ENCODE measurements at regions not wholly inside any gene's neighbourhood (a gene's known extent, or its start where the extent isn't known, plus 50 kb on each side); places are given as distances from the start of the nearest gene placed in this dataset.

- DNase-seq = no peak
These were observed 86.0 kb upstream of the C1QTNF7 start for GRCh38 chr4:15341733-15342300.

DNA sequence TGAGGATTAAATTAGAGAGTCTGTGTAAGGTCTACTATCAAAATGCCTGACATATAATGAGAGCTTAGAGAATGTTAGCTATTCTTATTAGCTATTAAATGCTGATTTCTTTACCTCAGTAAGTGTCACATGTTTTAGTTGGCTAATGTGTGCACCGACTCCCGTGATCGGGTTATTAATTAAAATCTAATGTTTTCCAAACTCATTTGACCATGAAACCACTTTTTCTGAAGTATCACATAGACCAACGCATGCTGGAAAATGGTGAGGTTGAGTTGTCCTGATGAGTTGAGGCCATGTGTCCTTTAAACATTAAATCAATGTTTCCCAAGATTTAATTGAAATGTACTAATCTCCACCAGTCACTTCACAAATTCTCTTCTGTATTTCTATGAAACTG, 84.8 kb upstream of the C1QTNF7 start:
- no peak for DNase-seq

- DNase-seq = no peak
These were observed 84.3 kb upstream of the C1QTNF7 start for GRCh38 chr4:15343581-15343980.

DNA sequence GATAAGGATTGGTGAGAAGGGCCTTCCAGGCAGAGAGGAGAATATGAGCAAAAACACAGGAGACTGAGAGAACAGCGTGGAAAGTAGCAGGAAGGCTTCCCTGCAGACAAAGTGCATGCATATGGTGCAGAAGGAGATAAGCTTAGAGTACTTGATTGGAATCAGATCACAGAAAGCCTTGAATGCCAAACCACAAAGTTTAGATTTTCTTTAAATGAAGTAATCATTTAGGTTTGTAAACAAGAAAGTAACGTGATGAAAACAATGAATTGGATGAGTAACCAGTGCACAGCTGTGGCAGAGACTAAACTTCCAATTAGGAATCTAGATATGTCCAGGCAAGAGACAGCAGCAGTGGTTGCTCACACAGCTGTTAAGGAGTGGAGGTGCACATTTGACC, 83.8 kb upstream of the C1QTNF7 start:
- no peak for DNase-seq

GRCh38 chr4:15345134-15345533, 82.7 kb upstream of the C1QTNF7 start:
- no peak for DNase-seq

- DNase-seq = no peak
These were observed 79.6 kb upstream of the C1QTNF7 start for GRCh38 chr4:15348236-15348635.

DNA sequence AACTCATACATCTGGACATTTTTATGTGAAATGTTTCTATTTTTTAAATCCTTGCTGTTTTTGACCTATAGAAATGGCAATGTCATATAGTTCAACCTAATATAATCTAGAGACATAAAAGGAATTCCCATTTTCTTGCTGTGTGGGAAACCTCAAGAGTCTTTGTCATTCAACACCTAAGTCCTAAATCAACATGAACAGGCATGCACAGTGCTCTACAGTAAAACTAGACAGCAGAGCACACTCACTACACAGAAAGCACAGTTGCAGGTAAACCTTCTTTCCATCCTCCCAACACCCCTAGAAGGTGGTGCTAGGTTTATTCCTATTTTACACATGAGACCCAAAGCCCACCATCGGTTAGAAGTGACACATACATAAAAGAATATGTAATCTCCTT, 79.1 kb upstream of the C1QTNF7 start:
- DNase-seq = no peak

GRCh38 chr4:15349531-15349935, 78.3 kb upstream of the C1QTNF7 start:
- no peak for DNase-seq

- DNase-seq = no peak
These were observed 77.9 kb upstream of the C1QTNF7 start for GRCh38 chr4:15349965-15350364.

- DNase-seq = no peak
These were observed 75.3 kb upstream of the C1QTNF7 start for GRCh38 chr4:15352524-15352923.

GRCh38 chr4:15353207-15353606, 74.6 kb upstream of the C1QTNF7 start:
- DNase-seq = no peak

GRCh38 chr4:15354371-15355297, 73.2 kb upstream of the C1QTNF7 start:
- DNase-seq = peak; percentile 19

DNA sequence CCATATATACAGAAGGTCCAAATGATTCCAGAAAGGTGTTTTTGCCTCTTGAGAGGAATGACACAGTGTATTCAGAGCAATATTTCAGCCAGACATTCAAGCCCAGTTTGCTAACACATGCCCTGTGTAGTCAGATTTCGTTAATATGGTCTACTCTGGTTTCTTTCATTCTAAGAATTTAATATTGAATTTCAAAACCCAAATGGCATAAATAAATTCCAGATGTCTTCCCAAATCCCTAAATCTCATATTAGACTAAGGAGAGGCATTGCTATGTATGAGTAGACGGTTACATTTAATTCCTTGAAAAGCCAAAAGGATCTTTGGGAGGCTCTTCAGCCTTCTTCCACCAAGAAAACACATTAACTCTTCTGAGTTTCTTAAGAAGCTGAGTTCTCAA, 66.3 kb upstream of the C1QTNF7 start:
- peak; percentile 76 for DNase-seq

DNA sequence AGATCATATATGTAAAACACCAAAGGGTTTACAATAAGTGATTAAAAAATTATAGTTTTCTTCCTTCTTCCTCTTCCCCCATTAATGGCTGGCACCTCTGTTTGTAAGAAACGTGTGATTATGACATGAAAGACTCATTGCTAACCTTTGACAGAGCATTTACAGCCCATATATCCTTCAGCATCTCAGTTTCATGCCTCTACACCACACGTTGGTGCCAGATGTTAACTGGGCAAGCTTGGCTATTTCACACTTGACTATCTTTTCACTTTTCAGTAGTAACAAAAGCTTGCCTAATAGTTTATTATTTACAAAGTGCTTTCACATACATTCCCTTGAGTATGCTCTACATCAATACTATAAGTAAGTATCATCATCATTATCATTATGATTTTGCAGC, 65.3 kb upstream of the C1QTNF7 start:
- DNase-seq = no peak

DNA sequence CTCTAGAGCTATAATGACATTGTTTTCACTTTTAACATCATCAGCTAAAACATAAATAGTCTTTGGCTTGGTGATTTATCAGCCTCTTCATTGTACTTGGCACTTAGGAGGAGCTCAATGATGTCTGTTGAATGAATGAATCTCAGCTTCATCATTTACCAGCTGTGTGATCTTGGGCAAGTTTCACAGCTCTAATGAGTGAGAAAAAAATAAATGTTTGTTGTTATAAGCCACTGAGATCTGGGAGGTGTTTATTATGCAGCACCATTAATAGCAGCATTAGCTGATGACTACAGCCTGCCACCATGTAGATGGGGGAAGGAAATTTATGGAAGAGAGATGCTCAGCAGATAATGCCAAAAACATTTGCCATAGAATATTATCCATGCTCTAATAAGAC, 63.6 kb upstream of the C1QTNF7 start:
- no peak for DNase-seq

DNA sequence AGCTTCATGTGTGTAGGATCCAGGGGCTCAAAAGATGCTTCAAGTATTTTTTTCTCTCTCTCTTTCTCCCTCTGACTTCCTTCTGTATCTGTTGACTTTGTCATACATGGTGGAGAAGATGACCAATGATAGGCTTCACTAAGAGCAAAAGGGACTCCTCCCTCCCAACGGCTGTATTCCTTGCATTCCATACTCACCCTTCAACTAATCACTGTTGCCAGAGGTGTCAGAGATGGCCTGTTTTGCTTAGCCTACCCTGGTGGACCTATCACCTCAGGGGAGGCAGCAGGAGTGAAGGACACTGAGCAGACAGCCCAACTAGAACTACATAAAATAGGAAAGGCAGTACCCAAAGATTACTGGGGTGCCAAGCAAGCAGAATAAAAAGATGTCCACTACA, 62.2 kb upstream of the C1QTNF7 start:
- no peak for DNase-seq

GRCh38 chr4:15366721-15367120, 61.1 kb upstream of the C1QTNF7 start:
- DNase-seq = no peak

- no peak for DNase-seq
These were observed 59.0 kb upstream of the C1QTNF7 start for GRCh38 chr4:15368856-15369255.

GRCh38 chr4:15370296-15370695, 57.5 kb upstream of the C1QTNF7 start:
- DNase-seq = no peak

- no peak for DNase-seq
These were observed 54.5 kb upstream of the C1QTNF7 start for GRCh38 chr4:15373363-15373762.

DNA sequence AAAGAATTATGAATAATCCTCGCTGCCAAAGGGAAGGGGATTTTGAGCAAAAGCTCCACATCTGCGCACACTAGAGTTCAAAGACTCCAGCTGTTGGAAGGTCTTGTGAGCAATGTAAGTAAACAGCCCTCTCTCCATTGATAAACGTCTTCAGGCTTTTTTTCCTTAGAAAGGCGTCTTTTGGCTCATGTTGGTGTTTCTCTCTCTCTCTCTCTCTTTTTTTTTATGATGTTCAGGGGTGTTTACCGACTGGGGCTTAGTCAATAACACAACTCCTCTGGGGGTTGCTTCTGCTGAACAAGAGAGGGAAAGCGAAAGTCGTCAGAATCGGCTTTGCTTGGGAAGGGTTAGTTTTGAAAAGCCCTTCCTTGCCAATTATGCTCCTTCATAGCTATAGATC, 53.2 kb upstream of the C1QTNF7 start:
- DNase-seq = no peak

- DNase-seq = no peak
These were observed 52.2 kb upstream of the C1QTNF7 start for GRCh38 chr4:15375667-15376066.

DNA sequence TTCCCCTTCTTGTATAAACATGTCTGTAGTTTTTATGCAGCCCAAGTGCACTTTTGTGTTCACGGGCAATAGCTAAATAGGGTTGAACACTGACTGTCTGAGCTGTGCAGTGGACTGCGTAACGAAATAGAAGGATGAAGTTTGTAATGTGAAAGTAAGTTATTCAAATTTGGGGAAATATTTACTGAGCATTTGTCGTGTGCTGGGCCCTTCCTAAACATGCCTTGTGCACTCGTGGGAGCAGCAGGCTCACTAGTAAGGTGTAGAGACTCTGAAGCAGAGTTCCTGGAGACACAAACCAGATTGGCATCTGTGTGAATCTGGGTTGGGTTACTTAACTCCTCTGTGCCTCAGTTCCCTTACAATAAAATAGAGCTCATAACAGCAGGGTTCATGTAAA, 51.7 kb upstream of the C1QTNF7 start:
- no peak for DNase-seq

DNA sequence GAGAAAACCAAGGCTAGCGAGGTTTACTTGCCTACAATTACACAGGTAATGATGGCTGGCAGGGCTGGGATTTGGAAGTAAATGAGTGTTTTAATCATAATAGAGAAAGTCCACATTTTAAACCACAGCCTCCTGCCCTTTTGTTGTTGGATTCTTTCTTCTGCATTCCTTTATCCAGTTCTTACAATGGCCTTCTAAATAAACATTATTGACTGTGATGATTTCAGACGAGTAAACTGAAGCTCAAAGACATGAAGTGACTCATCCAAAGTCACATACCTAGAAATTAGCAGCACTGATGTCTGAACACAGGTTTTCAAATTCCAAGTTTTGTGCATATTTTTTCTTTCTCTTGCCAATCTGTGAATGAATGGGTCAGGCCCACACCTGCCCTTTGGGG, 51.2 kb upstream of the C1QTNF7 start:
- DNase-seq = no peak
